ENCODE measurements at regions not wholly inside any gene's neighbourhood (a gene's known extent, or its start where the extent isn't known, plus 50 kb on each side); places are given as distances from the start of the nearest gene placed in this dataset.

DNA sequence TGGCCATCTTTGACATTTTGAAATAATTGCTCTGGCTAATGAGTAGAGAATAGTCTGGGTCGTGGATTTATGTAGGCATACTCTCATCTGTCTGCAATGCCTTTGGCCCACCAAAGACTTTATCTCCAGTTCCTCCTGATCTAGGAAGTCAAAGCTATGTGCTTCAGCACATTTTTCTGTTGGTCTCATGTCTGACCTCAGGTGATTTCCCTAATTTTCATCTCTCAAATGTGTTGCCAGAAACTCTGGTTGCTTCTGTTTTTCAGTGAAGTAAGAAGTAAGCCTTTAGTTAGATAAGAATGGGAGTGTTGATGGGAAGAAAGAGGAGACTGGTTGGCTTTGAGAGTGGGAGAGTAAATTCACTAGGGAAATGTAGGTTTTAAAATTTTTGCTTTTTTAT is 66.4 kb downstream of the GPR88 start:
- H3K36me3 ChIP-seq (replicated peaks in 1 of 2; ENCODE audit: control insufficient read depth in 2 of 2, insufficient read depth in 2 of 2, low read length in 2 of 2): no peaks in the 10 kb centered on the region

DNA sequence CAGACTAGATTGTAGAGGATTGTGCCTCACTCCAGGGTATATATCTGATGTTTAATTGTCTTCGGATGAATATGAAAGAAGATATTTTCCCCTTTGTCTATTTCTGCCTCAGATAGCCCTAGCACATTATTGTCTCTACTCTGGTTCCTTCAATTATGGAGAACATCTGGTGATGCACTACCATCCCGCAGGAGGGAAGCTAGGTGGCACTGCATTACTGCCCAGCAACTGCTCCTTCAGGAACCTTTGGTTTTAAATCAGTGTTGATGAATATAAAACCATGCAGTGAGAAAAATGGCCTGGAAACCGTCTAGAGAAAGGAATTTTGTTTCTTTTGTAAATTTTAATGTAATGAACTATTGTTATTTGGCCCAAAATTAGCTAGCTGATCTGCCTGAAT is 68.5 kb downstream of the GPR88 start:
- H3K4me1 ChIP-seq (ENCODE audit: control insufficient read depth in 2 of 2, insufficient read depth in 1 of 2, low read depth in 1 of 2, low read length in 2 of 2): peaks cover 0 to 1% of the 10 kb centered on the region in 2 donors
- no peak overlapping the region for H3K18ac ChIP-seq (ENCODE audit: low read length)
- H3K9me3 ChIP-seq (replicated peaks in 1 of 2; ENCODE audit: control insufficient read depth in 2 of 2, insufficient read depth in 1 of 2, low read depth in 1 of 2, low read length in 2 of 2): no peaks in the 10 kb centered on the region
- no peak overlapping the region for H2AFZ ChIP-seq (ENCODE audit: low read length)
- no peak overlapping the region for H3K4me3 ChIP-seq (ENCODE audit: low read length in 2 of 2)
- no peak overlapping the region for H3K14ac ChIP-seq (ENCODE audit: low read length)
- DNase-seq (ENCODE audit: low spot score): no peak
- H3K4ac ChIP-seq (ENCODE audit: low read length): no peak overlapping the region
- no peak overlapping the region for H3K27ac ChIP-seq (replicated peaks; ENCODE audit: low read length)
- H3K36me3 ChIP-seq (replicated peaks in 1 of 2; ENCODE audit: control insufficient read depth in 2 of 2, insufficient read depth in 2 of 2, low read length in 2 of 2): no peaks in the 10 kb centered on the region
- H3K79me1 ChIP-seq (ENCODE audit: low read depth, low read length): no peaks in the 10 kb centered on the region
- H2BK15ac ChIP-seq (ENCODE audit: low read length): no peak overlapping the region
- H2AK5ac ChIP-seq (ENCODE audit: low read depth, low read length): no peak overlapping the region
- H2BK12ac ChIP-seq (ENCODE audit: low read length): no peak overlapping the region
- no peak overlapping the region for H3K9ac ChIP-seq (ENCODE audit: low read depth, low read length, poor library complexity)
- no peak overlapping the region for H4K91ac ChIP-seq (ENCODE audit: low read depth, low read length, poor library complexity)
- H3K27me3 ChIP-seq (ENCODE audit: control insufficient read depth in 3 of 3, insufficient read depth in 3 of 3, low read depth in 1 of 3, low read length in 3 of 3): no peaks in the 10 kb centered on the region
- no CpG with 5 or more reads among the region's 3 CpGs for WGBS, 2 donors (ENCODE audit: extremely low coverage in 2 of 2, insufficient read length in 2 of 2, insufficient replicate concordance in 1 of 2)
- no peak overlapping the region for H3K4me2 ChIP-seq (ENCODE audit: insufficient read depth, low read length, poor library complexity, severe bottlenecking)
- no peak overlapping the region for H2BK5ac ChIP-seq (ENCODE audit: low read length)
- H4K8ac ChIP-seq (ENCODE audit: low read depth, low read length): no peak overlapping the region
- no peak overlapping the region for H3K23ac ChIP-seq (ENCODE audit: low read depth, low read length, poor library complexity)
- H2BK120ac ChIP-seq (ENCODE audit: low read depth, low read length): no peak overlapping the region

More for the DNA sequence above, 66.4 kb downstream of the GPR88 start:
- no peak overlapping the region for H4K91ac ChIP-seq (ENCODE audit: low read depth, low read length, poor library complexity)
- no peak overlapping the region for H3K4me3 ChIP-seq (ENCODE audit: low read length in 2 of 2)
- H2BK15ac ChIP-seq (ENCODE audit: low read length): no peak overlapping the region
- H3K79me1 ChIP-seq (ENCODE audit: low read depth, low read length): no peaks in the 10 kb centered on the region
- H3K23ac ChIP-seq (ENCODE audit: low read depth, low read length, poor library complexity): no peak overlapping the region
- H2AFZ ChIP-seq (ENCODE audit: low read length): no peak overlapping the region
- H3K4me2 ChIP-seq (ENCODE audit: insufficient read depth, low read length, poor library complexity, severe bottlenecking): no peak overlapping the region
- no peak overlapping the region for H2BK12ac ChIP-seq (ENCODE audit: low read length)
- no peak overlapping the region for H3K18ac ChIP-seq (ENCODE audit: low read length)
- no CpG with 5 or more reads among the region's 1 CpG for WGBS, 2 donors (ENCODE audit: extremely low coverage in 2 of 2, insufficient read length in 2 of 2, insufficient replicate concordance in 1 of 2)
- H3K14ac ChIP-seq (ENCODE audit: low read length): no peak overlapping the region
- H3K9me3 ChIP-seq (replicated peaks in 1 of 2; ENCODE audit: control insufficient read depth in 2 of 2, insufficient read depth in 1 of 2, low read depth in 1 of 2, low read length in 2 of 2): no peaks in the 10 kb centered on the region
- H3K4me1 ChIP-seq (ENCODE audit: control insufficient read depth in 2 of 2, insufficient read depth in 1 of 2, low read depth in 1 of 2, low read length in 2 of 2): no peaks in the 10 kb centered on the region
- H3K4ac ChIP-seq (ENCODE audit: low read length): no peak overlapping the region
- no peak overlapping the region for H3K9ac ChIP-seq (ENCODE audit: low read depth, low read length, poor library complexity)
- no peak for DNase-seq (ENCODE audit: low spot score)
- H3K27me3 ChIP-seq (ENCODE audit: control insufficient read depth in 3 of 3, insufficient read depth in 3 of 3, low read depth in 1 of 3, low read length in 3 of 3): no peaks in the 10 kb centered on the region
- no peak overlapping the region for H4K8ac ChIP-seq (ENCODE audit: low read depth, low read length)
- no peak overlapping the region for H2BK5ac ChIP-seq (ENCODE audit: low read length)
- H2AK5ac ChIP-seq (ENCODE audit: low read depth, low read length): no peak overlapping the region
- H3K27ac ChIP-seq (replicated peaks; ENCODE audit: low read length): no peak overlapping the region
- no peak overlapping the region for H2BK120ac ChIP-seq (ENCODE audit: low read depth, low read length)

DNA sequence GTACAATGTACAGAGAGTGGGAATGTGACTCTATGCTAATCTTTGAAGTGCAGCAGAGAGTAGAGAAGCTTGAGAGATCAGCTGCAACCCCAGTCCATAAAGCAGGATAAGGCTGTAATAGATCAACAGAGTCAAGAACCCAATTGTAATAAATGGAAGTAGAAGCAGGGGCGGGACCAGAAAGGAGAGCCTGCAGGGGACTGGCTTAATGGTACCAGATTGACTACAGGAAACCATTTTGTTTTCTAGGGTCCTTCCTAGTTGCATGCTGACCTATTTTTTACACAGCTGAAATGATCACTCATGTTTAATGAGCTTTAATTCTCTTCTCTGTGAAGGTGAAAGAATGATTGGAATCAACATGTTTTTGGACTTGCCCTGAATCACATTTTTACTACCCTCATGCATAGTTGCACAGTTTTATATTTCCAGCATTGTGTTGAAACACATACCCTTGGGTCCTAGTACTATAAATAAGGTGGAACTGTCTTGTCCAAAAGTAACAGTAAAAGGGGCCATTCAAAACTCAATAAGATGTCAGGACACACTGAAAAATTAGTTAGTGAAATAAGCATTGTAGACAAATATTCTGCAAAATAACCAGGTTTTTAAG is 69.8 kb downstream of the GPR88 start:
- no peak overlapping the region for H2AFZ ChIP-seq (ENCODE audit: low read length)
- H3K4me3 ChIP-seq (ENCODE audit: low read length in 2 of 2): no peak overlapping the region
- no CpG with 5 or more reads among the region's 1 CpG for WGBS, 2 donors (ENCODE audit: extremely low coverage in 2 of 2, insufficient read length in 2 of 2, insufficient replicate concordance in 1 of 2)
- DNase-seq (ENCODE audit: low spot score): no peak
- H2BK12ac ChIP-seq (ENCODE audit: low read length): no peak overlapping the region
- H2BK15ac ChIP-seq (ENCODE audit: low read length): no peak overlapping the region
- no peak overlapping the region for H3K27ac ChIP-seq (replicated peaks; ENCODE audit: low read length)
- no peaks in the 10 kb centered on the region for H3K27me3 ChIP-seq (ENCODE audit: control insufficient read depth in 3 of 3, insufficient read depth in 3 of 3, low read depth in 1 of 3, low read length in 3 of 3)
- no peak overlapping the region for H4K91ac ChIP-seq (ENCODE audit: low read depth, low read length, poor library complexity)
- H3K79me1 ChIP-seq (ENCODE audit: low read depth, low read length): no peaks in the 10 kb centered on the region
- no peak overlapping the region for H2BK120ac ChIP-seq (ENCODE audit: low read depth, low read length)
- H3K36me3 ChIP-seq (replicated peaks in 1 of 2; ENCODE audit: control insufficient read depth in 2 of 2, insufficient read depth in 2 of 2, low read length in 2 of 2): no peaks in the 10 kb centered on the region
- no peak overlapping the region for H2AK5ac ChIP-seq (ENCODE audit: low read depth, low read length)
- no peak overlapping the region for H3K23ac ChIP-seq (ENCODE audit: low read depth, low read length, poor library complexity)
- no peaks in the 10 kb centered on the region for H3K9me3 ChIP-seq (replicated peaks in 1 of 2; ENCODE audit: control insufficient read depth in 2 of 2, insufficient read depth in 1 of 2, low read depth in 1 of 2, low read length in 2 of 2)
- H3K4me1 ChIP-seq (ENCODE audit: control insufficient read depth in 2 of 2, insufficient read depth in 1 of 2, low read depth in 1 of 2, low read length in 2 of 2): peaks cover 0 to 1% of the 10 kb centered on the region in 2 donors
- no peak overlapping the region for H4K8ac ChIP-seq (ENCODE audit: low read depth, low read length)
- no peak overlapping the region for H2BK5ac ChIP-seq (ENCODE audit: low read length)
- no peak overlapping the region for H3K9ac ChIP-seq (ENCODE audit: low read depth, low read length, poor library complexity)
- no peak overlapping the region for H3K14ac ChIP-seq (ENCODE audit: low read length)
- H3K18ac ChIP-seq (ENCODE audit: low read length): no peak overlapping the region
- H3K4me2 ChIP-seq (ENCODE audit: insufficient read depth, low read length, poor library complexity, severe bottlenecking): no peak overlapping the region
- H3K4ac ChIP-seq (ENCODE audit: low read length): no peak overlapping the region

DNA sequence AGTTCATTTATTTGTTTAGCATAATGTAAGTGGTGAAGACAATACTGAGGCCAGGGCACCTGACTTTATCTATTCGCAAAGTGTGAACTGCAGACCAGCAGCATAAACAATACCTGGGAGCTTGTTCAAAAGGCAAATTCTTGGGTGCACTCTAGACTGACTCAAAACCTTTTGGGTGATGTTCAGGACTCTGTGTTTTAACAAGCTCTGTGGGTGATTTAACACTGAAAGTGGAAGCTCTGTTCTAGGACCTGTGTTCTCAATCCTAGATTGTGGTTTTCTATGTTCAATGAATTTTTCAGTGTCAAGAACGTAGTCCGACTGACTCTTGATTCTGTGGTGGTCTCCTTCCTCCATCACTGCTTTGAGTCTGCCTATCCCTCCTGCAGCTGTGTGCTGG is 71.9 kb downstream of the GPR88 start:
- Histone ChIP-seq H3K4me3 (ENCODE audit: low read length in 2 of 2) (no peak overlapping the region), H3K4me1 (ENCODE audit: control insufficient read depth in 2 of 2, insufficient read depth in 1 of 2, low read depth in 1 of 2, low read length in 2 of 2) (peaks cover 0 to 1% of the 10 kb centered on the region in 2 donors), H3K9me3 (replicated peaks in 1 of 2; ENCODE audit: control insufficient read depth in 2 of 2, insufficient read depth in 1 of 2, low read depth in 1 of 2, low read length in 2 of 2) (no peaks in the 10 kb centered on the region), H2BK120ac (ENCODE audit: low read depth, low read length) (no peak overlapping the region), H3K18ac (ENCODE audit: low read length) (no peak overlapping the region), H3K27me3 (ENCODE audit: control insufficient read depth in 3 of 3, insufficient read depth in 3 of 3, low read depth in 1 of 3, low read length in 3 of 3) (no peaks in the 10 kb centered on the region), H3K14ac (ENCODE audit: low read length) (no peak overlapping the region), H3K79me1 (ENCODE audit: low read depth, low read length) (no peaks in the 10 kb centered on the region), H2BK5ac (ENCODE audit: low read length) (no peak overlapping the region), H2AFZ (ENCODE audit: low read length) (no peak overlapping the region), H3K4me2 (ENCODE audit: insufficient read depth, low read length, poor library complexity, severe bottlenecking) (no peak overlapping the region), H2BK12ac (ENCODE audit: low read length) (no peak overlapping the region), H2AK5ac (ENCODE audit: low read depth, low read length) (no peak overlapping the region), H4K91ac (ENCODE audit: low read depth, low read length, poor library complexity) (no peak overlapping the region), H4K8ac (ENCODE audit: low read depth, low read length) (no peak overlapping the region), H3K27ac (replicated peaks; ENCODE audit: low read length) (no peak overlapping the region), H2BK15ac (ENCODE audit: low read length) (no peak overlapping the region), H3K36me3 (replicated peaks in 1 of 2; ENCODE audit: control insufficient read depth in 2 of 2, insufficient read depth in 2 of 2, low read length in 2 of 2) (no peaks in the 10 kb centered on the region), H3K4ac (ENCODE audit: low read length) (no peak overlapping the region), H3K9ac (ENCODE audit: low read depth, low read length, poor library complexity) (no peak overlapping the region), H3K23ac (ENCODE audit: low read depth, low read length, poor library complexity) (no peak overlapping the region)
- DNase-seq (ENCODE audit: low spot score): no peak
- no CpG with 5 or more reads among the region's 3 CpGs for WGBS, 2 donors (ENCODE audit: extremely low coverage in 2 of 2, insufficient read length in 2 of 2, insufficient replicate concordance in 1 of 2)

Data from neuronal stem cell (in vitro differentiated cells).